ENCODE measurements at regions not wholly inside any gene's neighbourhood (a gene's known extent, or its start where the extent isn't known, plus 50 kb on each side); places are given as distances from the start of the nearest gene placed in this dataset.

DNA sequence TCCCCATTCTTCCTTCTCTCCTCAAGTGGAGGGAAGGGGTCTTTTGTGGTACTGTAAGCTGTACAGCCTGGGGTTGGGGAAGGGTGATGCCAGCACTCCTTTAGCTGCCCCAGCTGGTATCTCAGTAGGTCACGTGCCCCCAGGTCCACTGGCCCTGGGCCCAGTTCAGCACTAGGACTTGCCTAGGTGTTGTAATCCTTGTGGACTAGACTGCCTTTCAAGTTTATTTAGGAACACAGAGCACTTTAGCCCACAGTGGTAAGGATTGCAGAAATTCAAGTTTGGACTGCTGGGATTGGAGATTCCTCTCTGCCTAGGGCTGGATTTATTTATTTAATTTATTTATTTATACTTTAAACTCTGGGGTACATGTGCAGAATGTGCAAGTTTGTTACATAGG lies 569.6 kb downstream of the AACS start:
- no peak overlapping the region for H3K4me3 ChIP-seq (ENCODE audit: low read length)
- TF ChIP-seq, protein P1, sequence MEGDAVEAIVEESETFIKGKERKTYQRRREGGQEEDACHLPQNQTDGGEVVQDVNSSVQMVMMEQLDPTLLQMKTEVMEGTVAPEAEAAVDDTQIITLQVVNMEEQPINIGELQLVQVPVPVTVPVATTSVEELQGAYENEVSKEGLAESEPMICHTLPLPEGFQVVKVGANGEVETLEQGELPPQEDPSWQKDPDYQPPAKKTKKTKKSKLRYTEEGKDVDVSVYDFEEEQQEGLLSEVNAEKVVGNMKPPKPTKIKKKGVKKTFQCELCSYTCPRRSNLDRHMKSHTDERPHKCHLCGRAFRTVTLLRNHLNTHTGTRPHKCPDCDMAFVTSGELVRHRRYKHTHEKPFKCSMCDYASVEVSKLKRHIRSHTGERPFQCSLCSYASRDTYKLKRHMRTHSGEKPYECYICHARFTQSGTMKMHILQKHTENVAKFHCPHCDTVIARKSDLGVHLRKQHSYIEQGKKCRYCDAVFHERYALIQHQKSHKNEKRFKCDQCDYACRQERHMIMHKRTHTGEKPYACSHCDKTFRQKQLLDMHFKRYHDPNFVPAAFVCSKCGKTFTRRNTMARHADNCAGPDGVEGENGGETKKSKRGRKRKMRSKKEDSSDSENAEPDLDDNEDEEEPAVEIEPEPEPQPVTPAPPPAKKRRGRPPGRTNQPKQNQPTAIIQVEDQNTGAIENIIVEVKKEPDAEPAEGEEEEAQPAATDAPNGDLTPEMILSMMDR (conservative IDR thresholded peaks at IDR 0.05; ENCODE audit: low read length): no peak
- DNase-seq (ENCODE audit: low read depth): no peak

DNA sequence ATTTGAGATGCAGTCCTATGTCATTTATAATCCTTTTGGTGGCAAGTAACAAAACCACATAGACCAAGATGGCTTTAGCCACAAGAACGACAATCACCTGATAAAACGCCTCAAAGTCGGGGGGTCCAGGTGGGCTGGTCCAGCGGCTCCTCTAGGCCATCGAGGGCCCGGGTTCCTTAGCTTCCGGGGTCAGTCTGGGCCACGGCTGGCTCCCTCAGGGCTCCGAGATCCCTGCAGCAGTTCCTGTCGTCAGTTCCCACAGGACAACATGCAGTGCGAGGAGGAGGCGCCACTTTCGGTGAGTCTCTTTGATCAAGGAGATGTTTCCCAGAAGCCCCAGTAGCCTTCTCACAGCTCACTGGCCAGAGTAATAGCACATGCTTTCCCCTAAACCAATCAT lies 574.6 kb downstream of the AACS start:
- TF ChIP-seq, protein P1 (conservative IDR thresholded peaks at IDR 0.05; ENCODE audit: low read length): no peak
- H3K4me3 ChIP-seq (ENCODE audit: low read length): no peak overlapping the region
- DNase-seq (ENCODE audit: low read depth): no peak

DNA sequence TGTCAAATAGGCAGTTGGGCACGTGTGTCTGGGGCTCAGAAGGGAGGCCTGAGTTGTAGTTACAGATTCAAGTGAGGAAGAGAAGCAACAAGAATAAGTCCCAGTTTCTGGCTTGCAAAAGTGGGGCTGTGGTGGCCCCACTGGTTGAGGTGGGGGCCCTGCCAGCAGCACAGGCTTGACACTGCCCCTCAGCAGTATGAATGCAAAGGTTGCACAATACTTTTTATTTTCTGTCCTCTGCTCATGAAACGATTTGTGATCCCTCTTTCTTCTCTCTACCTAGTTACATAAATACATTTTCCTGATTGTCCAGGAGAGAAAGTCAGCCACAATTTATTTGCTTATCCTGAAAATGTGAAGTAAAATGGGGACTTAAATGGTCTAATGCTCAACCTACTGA lies 577.8 kb downstream of the AACS start:
- H3K4me3 ChIP-seq (ENCODE audit: low read length): no peak overlapping the region
- DNase-seq (ENCODE audit: low read depth): no peak
- TF ChIP-seq, protein P1 (conservative IDR thresholded peaks at IDR 0.05; ENCODE audit: low read length): no peak

DNA sequence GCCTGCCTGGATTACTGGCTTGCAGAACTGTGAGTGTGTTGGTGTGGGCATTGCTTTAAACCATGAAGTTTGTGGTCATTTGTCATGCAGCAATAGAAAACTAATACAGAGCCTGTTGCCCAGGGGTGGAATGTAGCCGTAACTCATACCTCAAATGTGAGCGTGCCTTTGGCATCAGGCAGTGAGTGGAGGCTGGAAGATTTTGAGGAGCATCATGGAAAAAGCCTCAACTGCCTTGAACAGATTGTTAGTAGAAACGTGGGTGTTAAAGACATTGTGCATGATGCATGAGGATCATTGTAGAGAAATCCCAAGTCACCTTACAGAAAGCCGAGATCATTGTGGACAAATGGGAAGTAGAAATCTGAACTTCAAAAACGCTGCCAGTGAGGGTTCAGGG lies 580.5 kb downstream of the AACS start:
- no peak overlapping the region for H3K4me3 ChIP-seq (ENCODE audit: low read length)
- TF ChIP-seq, protein P1 (conservative IDR thresholded peaks at IDR 0.05; ENCODE audit: low read length): no peak
- DNase-seq (ENCODE audit: low read depth): no peak

DNA sequence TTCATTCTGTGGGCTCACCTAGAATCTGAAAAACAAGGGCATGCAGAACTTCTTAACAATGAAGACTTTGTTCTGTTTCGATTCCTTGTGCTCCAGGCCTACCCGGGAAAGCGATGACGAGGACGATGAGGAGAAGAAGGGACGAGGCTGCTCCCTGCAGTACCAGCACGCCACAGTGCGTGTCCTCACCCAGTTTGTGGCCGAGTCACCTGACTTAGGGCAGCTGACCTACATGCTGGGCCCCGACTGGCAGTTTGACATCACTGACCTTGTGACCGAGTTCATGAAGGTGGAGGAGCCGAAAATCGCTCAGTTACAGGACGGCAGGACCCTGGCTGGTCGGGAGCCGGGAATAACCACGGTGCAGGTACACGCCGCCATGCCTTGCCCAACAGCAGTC lies 585.4 kb downstream of the AACS start:
- TF ChIP-seq, protein P1 (conservative IDR thresholded peaks at IDR 0.05; ENCODE audit: low read length): no peak
- no peak for DNase-seq (ENCODE audit: low read depth)

DNA sequence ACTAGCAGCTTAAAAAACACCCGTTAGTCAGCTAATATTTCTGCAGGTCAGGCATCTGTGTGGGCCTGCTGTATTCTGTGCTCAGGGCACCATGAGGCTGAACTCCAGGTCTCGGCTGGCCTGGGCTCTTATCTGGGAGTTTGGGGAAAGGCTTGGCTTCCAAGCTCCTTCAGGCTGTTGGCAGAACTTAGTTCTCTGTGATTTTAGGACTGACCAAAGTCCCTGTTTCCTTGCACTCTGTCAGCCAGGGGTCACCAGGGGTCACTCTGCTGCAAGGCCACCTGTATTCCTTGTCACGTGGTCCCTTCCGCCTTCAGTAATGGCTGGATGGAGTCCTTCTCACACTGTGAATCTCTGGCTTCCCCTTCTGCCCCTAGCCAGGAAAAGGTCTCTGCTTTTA lies 586.4 kb downstream of the AACS start:
- DNase-seq (ENCODE audit: low read depth): no peak
- TF ChIP-seq, protein P1 (conservative IDR thresholded peaks at IDR 0.05; ENCODE audit: low read length): no peak
- H3K4me3 ChIP-seq (ENCODE audit: low read length): no peak overlapping the region

More for the DNA sequence above, 585.4 kb downstream of the AACS start:
- H3K4me3 ChIP-seq (ENCODE audit: low read length): no peak overlapping the region

DNA sequence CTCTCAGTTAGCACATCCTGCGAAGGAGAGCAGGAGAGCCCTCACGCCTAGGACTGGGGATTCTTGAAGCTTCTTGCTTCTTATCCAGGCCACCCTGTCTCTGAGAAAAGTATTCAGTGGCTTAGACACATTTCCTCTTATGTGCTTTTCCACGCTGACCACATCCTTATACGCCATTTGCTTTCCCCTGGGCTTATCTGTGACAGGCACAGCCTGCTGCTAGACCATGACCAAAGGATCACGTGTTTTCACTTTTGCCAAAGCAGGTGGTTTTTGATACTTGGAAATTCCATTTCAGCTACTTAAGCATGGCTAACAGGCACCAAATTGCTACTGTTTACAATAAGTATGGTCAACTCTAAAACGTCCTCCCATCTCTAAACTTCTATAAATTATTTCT lies 587.4 kb downstream of the AACS start:
- TF ChIP-seq, protein P1 (conservative IDR thresholded peaks at IDR 0.05; ENCODE audit: low read length): no peak
- no peak overlapping the region for H3K4me3 ChIP-seq (ENCODE audit: low read length)
- DNase-seq (ENCODE audit: low read depth): no peak

Data from AG10803 (cell line).